ENCODE measurements at regions not wholly inside any gene's neighbourhood (a gene's known extent, or its start where the extent isn't known, plus 50 kb on each side); places are given as distances from the start of the nearest gene placed in this dataset.

GRCh38 chr15:53323191-53323590 is 436.3 kb downstream of the WDR72 start:
- H3K4me3 ChIP-seq (replicated peaks; ENCODE audit: low read depth, low read length) = no peak overlapping the region
- no peak for TF ChIP-seq CTCF (IDR thresholded peaks at IDR 0.05; ENCODE audit: low read depth, low read length, missing control alignments)
- DNase-seq (ENCODE audit: extremely low read depth, low read depth) = no peak

DNA sequence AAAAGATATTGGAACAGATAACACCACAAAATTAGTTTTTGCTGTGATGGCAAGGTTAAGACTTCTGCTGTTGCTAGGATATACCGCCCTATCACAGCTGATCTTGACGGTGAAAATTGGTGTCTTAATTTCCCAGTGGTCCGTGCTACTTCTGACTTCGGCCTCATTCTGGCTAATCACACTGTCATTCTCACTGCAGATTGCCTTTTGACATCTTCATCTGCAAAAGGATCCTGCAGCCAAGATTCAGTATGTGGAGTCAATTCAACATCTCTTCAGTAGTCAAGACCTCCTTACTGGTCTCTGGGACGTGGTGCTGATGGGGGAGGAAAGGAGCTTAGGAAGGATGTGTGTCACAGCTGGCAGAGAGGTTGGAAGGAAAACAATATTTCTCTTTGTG is 438.6 kb downstream of the WDR72 start:
- TF ChIP-seq CTCF (IDR thresholded peaks at IDR 0.05; ENCODE audit: low read depth, low read length, missing control alignments) = no peak
- DNase-seq (ENCODE audit: extremely low read depth, low read depth) = no peak
- no peak overlapping the region for H3K4me3 ChIP-seq (replicated peaks; ENCODE audit: low read depth, low read length)

GRCh38 chr15:53312707-53313106 is 446.8 kb downstream of the WDR72 start:
- DNase-seq (ENCODE audit: extremely low read depth, low read depth) = no peak
- H3K4me3 ChIP-seq (replicated peaks; ENCODE audit: low read depth, low read length) = no peak overlapping the region
- TF ChIP-seq CTCF (IDR thresholded peaks at IDR 0.05; ENCODE audit: low read depth, low read length, missing control alignments) = no peak

DNA sequence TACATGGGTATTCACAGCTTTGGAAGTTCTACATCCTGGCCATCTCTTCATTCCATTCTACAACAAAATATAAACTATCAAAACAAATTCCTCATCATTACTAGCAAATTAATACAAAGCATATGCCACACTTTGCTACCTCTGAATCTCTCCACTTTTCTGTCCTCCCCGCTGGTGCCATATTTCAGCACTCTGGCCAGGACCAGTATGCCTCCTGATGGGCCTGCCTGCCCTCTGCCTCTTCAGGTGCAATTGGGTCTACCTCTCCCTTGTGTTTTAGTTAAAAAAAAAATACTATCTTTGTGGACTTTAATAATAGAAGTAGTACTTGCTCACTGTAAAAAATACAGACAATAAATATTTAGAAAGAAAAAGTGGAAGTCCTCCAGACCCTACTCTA is 448.8 kb downstream of the WDR72 start:
- no peak for DNase-seq (ENCODE audit: extremely low read depth, low read depth)
- no peak for TF ChIP-seq CTCF (IDR thresholded peaks at IDR 0.05; ENCODE audit: low read depth, low read length, missing control alignments)
- no peak overlapping the region for H3K4me3 ChIP-seq (replicated peaks; ENCODE audit: low read depth, low read length)

- no peak overlapping the region for H3K4me3 ChIP-seq (replicated peaks; ENCODE audit: low read depth, low read length)
- DNase-seq (ENCODE audit: extremely low read depth, low read depth) = no peak
- no peak for TF ChIP-seq CTCF (IDR thresholded peaks at IDR 0.05; ENCODE audit: low read depth, low read length, missing control alignments)
Measured at GRCh38 chr15:53307952-53308624, 451.4 kb downstream of the WDR72 start.

GRCh38 chr15:53305554-53305953 is 453.9 kb downstream of the WDR72 start:
- no peak overlapping the region for H3K4me3 ChIP-seq (replicated peaks; ENCODE audit: low read depth, low read length)
- TF ChIP-seq CTCF (IDR thresholded peaks at IDR 0.05; ENCODE audit: low read depth, low read length, missing control alignments) = no peak
- DNase-seq (ENCODE audit: extremely low read depth, low read depth) = no peak

DNA sequence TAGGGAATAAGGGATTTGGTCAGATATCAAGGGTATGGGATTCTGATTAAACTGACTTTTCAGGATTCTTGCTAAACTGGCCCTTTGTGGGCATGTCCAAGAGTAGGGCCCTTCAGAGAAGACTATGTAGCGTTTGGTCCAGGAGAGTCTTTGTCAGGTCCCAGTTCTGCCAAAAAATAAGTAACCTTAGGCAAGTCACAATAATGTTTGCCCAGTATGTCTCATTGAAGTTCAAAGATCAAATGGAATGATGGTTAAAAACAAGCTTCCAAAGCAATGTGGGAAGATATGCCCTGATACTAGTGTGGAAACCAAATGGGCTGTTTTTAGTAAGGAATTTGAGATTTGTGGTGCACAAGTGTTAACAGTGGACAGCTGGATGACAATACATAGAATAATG is 454.4 kb downstream of the WDR72 start:
- H3K4me3 ChIP-seq (replicated peaks; ENCODE audit: low read depth, low read length) = no peak overlapping the region
- TF ChIP-seq CTCF (IDR thresholded peaks at IDR 0.05; ENCODE audit: low read depth, low read length, missing control alignments) = no peak
- no peak for DNase-seq (ENCODE audit: extremely low read depth, low read depth)

All from HFF-Myc (cell line).